Fibroblast of skin of abdomen (primary cell): ENCODE measurements at regions not wholly inside any gene's neighbourhood (a gene's known extent, or its start where the extent isn't known, plus 50 kb on each side); places are given as distances from the start of the nearest gene placed in this dataset.
"Not testable (repeated sequence)": the region's sequence is repeated elsewhere in the genome, so short reads cannot be mapped to it uniquely, and the experiment has no call there.

Experiments used
- DNase-seq: peaks from one replicate; pipeline ENCODE4 v3.0.0-alpha.2; 2013

DNA sequence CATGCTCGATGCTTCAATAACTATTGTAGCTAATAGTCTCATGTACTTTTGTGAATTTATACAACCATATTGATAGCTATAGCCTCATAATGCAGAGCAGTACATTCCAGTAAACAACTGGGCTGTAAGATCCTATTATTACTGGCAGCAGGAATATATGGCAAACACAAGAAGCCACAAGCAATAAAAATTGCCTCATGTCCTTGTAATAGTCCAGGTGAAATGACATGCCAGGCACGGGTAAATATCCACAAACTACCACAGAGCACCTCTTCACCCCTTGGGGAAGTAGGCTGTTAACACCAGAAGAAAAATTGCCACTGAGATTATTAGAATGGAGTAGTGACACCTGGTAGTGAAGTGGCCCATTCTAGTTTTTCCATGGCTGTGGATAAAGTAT lies 158.3 kb downstream of the MTX2 start:
- no peak for DNase-seq

DNA sequence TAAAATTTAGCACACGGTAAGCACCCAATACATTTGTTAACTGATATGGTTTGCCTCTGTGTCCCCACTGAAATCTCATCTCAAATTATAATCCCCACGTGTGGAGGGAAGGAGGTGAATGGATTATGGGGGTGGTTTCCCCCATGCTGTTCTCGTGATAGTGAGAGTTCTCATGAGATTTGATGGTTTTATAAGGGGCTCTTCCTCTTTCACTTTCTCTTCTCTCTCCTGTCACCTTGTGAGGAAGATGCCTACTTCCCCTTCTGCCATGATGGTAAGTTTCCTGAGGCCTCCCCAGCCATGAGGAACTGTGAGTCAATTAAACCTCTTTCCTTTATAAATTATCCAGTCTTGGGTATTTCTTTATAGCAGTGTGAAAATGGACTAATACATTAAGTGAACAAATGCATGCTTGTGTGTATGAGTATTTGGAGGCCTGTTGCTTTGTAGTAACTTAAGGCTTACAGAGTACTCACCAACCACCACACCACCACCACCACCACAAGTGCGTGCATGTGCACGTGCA lies 159.8 kb downstream of the MTX2 start:
- DNase-seq: not testable (repeated sequence)

DNA sequence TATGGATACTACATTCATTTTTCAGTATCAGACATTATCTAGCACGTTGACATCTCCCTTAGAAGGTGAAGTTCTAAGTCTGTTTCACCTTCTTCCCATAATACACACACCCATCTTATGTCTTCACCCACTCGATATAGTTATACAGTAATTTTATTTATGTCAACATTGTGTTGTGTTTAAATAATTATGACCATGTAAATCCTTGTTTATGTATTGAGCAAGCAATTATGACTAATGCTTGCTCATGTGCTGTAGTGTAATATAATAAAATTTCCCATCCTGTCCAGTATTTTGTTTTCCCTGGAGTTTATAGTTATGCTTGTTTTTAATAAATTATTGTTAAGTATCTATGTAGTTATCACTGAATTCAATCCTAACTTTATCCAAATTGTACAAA lies 163.2 kb downstream of the MTX2 start:
- no peak for DNase-seq

DNA sequence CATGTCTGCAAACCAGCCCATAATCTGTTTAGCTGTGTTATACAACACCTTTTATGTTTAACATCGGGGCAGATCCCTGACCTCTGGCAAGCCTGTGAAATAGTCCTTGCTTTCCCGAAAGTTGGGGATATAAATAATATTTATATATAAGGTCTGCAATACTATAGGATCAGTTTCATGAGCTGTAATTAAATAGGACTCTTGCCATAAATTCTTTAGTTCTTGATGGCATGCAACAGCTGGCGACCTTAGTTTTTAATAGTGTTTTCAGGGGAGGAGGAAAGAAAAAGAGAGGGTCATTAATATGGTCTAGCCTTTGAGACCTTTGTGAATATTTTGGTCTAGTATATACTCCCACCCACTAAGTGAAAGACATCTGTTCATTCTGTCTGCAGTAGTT lies 166.5 kb downstream of the MTX2 start:
- DNase-seq: no peak

DNA sequence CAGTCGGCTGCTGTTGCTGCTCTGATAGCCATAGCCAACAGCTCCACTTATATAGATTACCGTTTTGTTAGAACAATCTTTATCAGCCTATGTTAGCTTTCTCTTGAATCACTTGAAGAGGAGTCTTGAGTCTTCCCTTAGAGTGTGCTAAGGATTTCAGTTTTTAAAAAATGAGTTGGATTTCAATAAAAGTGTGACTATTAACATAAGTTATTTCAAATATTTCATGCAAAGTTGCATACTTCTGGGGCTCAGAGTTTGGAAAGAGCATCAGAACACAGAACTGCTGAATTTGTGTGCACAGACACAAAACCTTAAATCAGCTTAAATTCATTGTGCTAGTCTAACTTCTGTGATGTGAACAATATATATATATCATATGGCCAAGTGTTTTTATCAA lies 174.7 kb downstream of the MTX2 start:
- DNase-seq: peak; percentile 47

DNA sequence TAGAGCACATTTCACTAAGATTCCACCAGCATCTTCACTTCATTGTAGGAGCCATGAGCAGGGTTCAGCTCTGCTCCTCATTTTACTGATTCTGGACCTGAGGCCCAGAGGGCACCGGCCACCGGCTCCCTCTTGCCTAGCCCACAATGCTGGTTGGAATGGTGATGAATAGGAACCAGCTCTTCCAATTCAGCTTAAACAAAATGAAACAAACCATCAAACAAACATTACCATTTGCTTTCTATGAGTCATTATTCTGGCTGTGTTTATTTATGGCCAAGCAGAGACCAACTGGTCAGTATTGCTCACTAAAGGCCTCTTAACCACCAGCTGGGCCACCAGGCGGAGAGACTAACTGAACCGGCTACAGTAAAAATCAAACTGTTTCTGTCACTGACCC lies 176.7 kb downstream of the MTX2 start:
- peak; percentile 47 for DNase-seq

DNA sequence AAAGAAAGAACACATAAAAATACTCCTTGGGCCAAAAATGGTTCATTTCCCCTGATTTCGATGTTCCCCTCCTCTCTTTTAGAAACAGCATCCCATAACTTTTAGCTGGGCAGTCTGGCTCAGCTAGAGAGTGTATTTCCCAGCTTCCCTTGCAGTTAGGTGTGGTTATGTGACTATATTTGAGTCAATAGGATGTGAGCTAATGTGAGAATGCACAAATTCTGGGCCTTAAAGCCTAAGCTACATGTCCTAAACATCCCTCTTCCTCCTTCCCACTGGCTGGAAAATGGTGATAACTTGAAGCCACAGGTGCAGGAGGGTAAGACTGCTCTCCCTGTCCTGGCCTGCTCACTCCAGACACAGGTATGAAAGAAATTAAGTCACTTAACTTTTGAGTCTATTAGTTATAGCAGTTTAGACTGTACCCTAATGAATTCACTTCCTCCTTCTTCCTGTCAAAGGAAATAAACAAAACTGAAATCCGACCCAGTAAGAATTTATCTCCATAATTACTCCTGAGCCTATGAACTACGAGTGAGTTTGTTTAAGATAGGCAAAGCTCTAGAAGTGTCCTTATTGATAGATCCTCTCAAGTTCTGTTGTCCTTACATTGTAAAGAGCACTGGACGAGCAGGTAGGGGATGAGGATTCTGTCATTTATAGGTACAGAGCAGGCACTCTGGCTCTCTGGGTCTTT lies 177.6 kb downstream of the MTX2 start:
- DNase-seq: no peak

DNA sequence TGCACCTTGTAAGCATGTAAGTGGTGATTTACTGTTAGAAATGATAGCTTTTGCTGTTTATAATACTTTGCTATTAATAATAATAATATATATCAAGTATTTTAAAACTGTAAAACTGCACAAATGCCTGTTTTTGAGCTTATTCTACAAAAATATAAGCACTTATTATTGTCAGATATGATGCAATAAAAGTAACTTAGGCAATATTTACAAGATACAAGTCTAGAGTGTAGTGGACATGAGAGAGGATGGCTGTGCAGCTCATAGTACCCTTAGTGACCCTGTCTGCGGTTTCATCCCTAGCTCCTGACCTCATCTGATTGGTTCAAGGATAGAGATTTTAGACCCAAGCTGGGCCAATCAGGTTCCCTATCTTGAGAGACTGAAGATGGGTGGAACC lies 178.4 kb downstream of the MTX2 start:
- DNase-seq: no peak

DNA sequence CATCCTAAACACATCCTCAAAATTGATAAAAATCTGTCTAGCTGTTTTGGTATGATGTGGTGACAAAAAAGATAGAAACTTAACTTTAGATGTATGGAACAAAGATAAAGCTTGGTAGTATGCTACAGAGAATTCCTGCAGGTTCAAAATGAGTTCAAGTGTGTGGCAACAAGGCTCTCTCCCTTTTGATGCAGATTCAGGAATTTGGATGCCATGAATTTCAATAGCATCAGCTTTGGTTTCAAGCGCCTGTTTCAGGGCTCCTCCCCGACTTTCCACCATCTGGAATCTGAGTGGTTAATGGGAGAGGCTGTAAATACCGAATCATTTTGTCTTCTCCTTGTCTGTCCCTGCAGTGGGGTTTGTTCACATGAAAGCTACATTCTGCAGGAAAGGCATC lies 180.6 kb downstream of the MTX2 start:
- peak; percentile 72 for DNase-seq

DNA sequence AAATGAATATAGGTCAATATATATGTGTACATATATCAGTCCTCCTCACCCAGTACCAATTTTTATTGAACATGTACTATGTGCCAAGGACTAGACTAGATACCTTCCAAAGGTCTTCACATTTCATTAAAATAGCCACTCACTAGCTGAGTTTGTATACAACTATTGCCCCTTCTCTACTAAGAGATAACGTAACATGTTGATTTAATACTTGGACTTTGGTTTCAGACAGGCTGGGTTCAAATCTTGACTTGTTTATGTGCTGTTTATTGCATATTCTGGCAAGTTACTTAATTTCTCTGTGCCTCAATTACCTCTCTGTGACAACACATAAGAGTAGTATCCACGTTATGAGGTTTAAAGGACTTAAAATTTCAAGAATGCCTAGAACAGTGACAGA lies 184.5 kb downstream of the MTX2 start:
- DNase-seq: no peak

DNA sequence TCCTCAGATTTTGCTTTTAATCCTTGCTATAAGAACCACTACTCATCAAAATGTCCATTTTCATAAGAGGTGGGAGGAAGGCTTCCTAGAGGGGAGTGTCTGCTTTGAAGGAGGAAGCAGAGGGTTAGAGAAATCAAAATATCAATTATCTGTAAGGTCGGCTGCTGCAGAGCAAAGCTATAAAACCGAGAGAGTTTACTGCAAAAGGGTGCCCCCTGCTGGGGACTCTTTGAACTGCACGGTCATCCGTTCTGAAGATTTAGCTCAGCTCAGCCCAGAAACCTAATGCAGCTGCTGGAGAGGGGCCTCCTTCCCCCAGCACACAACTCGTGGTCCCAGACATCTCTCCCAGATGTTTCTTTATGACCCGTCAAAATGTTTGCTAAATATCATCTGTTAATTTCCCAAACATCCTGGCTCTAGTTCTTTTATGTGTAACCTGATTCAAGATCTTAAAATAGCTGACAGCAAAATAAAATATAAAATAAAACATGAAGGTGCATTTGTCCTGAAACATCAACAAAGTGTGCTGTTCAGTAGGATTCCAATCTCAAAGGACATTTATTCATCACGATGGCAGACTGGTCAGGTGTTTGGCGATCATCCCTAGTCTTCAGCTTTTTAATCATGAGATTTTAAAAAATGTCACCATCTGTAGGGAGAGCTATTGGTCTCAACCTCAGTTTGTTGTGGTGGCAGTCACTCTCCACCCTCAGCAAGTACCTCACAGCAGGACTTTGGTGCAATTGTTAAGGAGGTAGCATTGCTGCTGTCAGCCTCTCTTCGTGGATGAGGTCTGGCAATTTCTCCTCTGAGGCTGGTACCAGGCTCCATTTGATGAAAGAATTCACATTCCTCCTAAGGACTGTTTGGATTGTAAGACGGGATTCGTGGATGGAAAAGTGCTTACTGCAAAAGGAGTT lies 185.9 kb downstream of the MTX2 start:
- peak; percentile 72 for DNase-seq

DNA sequence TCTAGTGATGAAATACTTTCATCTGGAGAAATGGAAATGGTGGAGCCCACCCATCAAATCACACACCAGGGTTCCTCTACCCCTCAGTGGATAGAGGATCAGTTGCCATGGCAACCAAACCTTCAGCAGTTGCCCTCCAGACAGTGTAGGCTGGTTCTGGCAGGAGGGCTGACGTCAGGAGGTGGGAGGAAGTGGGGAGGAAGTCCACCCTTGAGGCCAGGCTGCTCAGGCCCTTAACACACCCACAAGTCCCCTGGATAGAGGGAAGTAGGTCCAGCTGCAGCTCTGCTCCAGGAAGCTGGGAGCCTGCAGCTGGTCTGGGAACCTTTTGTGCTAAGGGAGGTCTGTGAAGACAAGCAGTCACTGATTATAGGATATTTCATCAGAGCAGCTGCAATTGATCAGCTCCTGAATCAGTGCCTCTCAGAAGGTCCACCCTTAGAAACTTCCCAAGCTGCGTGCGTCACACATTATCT lies 186.6 kb downstream of the MTX2 start:
- DNase-seq: peak; percentile 94

DNA sequence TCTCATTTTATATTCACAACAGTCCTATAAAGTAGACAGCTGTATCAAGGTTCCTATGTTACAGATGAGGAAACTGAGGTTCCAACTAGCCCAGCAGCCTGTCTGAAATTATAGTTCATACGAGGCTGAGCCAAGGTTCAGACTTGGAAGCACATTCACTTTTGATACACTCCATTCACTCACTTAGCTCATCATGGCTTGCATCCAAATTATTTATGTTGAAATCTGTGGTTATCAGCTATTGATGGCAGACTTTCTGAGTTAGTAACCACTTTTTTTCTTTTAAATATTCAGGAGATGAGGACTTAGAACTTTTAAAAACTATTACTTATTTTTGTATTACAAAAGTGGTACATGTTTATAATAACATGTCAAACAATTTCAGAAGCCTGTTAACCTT lies 188.2 kb downstream of the MTX2 start:
- DNase-seq: peak; percentile 67

DNA sequence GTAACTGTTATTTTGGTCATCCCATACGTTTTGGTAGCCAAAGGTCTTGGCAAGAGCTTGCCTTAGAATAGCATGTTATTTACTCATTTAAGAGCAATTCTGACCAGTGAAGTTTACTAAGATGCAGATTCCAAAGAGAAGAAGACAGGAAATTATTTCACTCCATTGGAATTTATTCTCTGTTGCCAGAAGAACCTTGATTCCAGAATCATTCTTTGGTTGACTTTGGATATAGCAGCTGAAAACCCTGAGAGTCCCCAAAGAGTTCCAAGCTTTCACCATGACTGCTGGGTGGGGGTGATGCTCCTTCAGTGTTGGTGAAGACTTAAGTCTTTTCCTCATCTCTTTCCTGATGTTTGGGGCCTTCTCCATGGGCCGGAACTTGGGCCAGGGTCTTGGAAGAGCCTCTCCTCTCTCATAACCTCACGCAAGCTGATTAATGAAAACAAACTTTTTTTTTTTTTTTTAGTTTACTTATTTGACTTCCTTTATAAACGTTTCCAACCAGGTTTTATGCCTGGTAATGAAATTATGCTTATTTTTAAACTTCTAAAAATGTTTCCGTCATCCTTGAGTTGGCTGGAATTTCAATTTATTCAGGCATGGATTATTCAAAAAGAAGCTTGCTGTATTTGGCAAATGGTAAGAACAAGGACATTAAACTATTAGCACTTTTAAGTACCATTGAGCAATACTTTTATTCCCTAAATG lies 192.0 kb downstream of the MTX2 start:
- DNase-seq: peak; percentile 76

DNA sequence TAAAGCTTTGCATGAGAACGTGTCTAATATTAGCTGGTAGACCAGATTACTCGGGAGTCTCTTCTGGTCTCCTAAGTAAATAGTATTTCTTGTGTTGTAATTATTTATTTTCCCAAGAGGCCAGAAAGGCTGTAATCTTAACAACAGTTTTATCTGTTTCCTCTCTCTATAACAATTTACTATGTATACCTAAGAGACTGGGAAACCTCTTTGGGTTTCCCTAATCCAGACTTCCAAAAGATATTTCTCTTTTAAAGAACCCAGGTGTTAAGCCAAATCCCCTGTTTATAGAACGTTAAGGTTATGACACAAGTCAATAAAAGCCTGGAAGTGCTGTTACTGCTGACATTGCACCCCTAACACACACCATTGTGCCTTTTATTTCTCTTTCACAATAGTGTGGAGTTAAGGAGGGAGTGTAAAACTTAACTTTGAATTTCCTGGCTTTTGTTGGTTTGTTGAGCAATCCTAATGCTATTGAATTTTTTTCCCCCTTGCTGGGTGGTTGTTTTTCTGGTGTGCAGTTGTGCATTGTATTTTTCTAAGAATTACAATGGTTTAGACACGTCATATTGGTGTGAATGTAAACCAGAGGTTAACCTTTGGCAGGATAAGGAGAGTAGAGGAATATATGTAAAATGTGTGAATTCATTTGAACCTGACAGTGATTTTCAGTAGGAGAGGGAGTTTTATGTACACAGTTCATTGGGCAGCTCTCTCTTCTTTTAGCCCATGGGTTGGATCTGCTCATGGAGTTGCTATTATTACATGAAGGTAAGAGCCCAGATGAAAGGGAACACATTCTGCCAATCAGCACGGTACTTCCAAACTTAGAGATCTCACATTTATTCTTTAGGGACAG lies 192.8 kb downstream of the MTX2 start:
- DNase-seq: peak; percentile 41

DNA sequence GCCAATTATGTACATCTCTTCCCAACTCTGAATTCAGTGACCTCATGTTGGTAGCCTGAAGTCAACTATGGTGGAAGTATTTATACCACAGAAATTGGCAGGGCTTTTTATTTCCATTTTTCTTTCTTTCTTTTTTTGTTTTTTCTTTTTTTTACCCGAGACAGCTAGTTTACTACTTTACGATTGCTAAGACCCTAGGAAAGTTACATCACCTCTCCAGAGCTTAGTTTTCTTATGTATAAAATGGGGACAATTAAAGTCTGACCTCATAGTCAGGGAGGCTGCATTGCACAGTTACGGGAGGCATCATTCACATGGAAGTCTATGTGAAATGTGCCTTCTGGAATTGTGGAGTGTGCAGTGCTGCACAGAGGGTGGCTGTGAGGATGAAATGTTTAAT lies 194.3 kb downstream of the MTX2 start:
- no peak for DNase-seq

DNA sequence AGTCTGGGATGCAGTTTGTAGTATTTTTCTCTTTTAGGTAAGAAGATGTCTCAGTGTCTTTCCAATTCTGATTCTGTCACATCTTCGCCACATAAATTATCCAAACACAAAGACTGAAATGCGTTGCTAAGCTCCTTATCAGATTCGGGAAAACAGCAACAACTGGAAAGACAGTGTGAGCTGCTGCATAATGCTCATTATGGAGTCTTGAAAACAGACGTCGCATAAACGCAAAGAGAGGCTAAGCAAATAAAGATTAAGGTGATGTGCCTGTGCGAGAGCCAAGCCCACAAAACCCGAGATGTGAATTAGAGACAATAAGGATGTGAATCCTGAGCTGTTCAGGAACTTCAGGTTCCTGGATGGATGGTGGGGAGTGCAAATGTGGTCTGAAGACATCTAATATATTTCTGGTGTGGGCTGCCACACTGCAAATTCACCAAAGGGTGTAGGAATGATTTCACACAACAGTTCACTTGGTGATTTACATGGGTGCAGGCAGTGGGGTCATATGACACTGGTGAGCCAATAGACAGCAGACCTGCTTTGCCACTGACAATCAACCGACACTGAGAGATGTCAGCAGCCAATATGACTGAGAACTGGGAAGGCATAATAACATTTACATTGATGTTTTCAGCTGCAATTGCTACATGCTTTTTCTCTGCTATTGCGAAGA lies 195.8 kb downstream of the MTX2 start:
- DNase-seq: no peak

DNA sequence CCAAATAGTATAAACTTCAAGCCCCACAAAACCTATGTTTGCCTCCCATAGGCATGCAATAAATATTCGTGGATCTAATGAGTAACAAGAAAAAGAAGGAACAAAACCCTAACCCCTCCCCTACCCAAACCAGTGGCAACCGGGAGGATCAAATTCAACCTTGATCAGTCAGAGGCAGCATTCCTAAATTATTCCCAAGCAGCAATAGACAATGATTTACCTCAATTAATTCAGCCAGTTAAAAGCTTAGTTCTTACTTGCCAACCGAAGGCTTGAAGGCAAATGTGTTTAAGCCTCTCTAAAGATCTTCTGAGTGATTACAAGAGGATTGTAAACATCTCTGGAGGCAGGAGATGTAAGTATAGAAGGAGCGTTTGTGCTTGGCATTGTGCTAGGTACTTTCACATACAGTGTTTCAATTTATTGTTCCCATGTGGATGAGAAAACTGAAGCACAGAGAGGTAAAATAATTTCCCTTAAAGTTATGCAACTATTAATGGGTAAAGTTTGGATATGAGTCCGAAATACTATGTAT lies 197.7 kb downstream of the MTX2 start:
- DNase-seq: no peak

DNA sequence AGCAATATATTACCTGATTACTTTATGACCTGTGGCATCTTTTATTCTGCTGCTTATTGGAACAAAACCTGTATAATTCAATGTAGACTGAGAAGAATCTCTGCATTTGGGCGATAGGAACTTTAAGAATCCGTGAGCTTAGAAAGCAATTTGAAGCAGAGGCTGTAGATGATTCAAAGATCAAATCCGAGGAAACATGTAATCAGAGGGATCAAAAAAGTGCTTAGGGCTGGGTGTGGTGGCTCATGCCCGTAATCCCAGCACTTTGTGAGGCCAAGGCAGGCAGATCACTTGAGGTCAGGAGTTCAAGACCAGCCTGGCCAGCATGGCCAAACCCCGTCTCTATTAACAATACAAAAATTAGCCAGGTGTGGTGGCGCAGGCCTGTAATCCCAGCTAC lies 198.4 kb downstream of the MTX2 start:
- no peak for DNase-seq

DNA sequence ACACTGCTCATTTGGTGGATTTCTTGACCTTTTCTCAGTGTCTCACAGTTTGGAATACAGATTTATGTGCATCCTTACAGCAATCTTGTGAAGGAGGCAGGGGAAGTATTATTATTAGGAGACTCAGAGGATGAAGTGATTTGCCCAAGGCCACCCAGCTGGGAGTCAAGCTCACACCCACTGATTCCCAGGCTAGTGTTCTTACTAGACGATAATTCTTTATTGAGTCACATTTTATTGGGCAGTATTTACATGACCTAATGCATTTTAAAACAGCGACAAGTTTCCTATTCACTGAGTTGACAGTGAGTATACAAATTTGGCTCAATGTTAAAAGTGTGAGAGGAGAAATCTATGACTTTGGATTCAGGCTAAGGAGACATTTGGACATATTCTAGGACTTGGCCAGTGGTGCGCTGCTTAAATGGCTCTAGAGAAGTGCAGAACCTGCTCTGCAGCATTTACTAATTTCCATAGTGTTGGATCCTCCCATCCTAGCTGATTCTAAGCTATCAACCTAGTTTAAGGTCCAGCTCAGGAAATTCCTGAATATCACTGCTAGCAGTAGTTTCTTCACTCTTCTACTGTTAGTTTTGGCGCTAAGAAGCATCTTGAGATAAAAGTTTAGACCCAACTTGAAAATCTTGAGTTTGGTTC lies 199.3 kb downstream of the MTX2 start:
- peak; percentile 30 for DNase-seq

DNA sequence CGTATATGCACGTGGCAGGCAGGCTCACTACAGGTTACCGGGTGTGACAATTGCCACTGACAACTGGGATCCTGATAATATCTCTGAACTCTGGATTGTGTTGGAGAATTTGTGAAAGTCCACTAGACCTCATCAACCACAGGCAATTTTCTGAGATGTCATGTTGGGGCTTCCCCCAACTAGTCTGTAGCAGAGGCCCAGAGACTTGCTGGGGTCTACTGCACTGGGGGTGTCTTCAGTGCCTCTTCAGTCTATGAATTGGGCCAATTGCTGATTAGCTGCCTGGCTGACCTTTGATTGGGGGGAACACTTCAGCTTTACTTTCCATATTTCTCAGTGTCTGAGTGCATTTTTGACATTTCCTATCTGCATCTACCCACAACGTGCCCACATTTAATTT lies 201.5 kb downstream of the MTX2 start:
- DNase-seq: no peak
